DMS53 treated with DMSO at 0.1 percent for 48 hours (cell line): ENCODE measurements at regions not wholly inside any gene's neighbourhood (a gene's known extent, or its start where the extent isn't known, plus 50 kb on each side); places are given as distances from the start of the nearest gene placed in this dataset.
"Not testable (repeated sequence)": the region's sequence is repeated elsewhere in the genome, so short reads cannot be mapped to it uniquely, and the experiment has no call there.

ENCODE experiments used
- DNase-seq: peaks from one replicate; lab custom pipeline; 2025; ENCODE audit not compliant: unreplicated experiment; lab: John Stamatoyannopoulos, UW

DNA sequence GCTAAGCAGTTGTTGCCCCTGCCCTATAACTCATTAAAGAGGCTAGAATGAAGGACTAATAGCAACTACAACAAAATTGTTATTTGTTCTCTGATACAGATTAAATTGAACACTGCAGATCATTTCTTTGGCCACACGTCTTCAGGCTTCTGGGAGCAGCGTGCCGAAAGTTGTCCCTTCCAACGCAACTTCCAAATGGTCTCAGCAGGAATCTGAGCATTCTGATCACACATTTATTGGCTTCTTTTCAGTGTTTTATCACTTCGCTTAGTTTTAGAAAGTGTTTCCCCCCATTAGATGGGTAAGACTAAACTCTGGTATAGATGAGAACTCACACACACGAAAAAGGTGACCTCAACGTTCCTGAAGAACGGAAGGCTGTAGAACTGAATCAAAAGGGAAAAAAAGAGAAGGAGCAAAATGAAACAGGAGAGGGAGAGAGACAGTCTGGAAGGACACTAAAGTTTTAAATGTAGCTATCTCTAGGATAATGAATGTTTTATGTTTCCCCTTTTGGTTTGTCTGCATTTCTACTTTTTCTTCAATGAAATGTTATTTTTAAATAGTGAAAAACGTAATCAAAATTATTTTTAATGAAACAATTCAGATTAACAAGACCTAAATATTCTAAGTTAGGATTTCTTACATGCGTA lies 336.5 kb downstream of the RRAGC start:
- no peak for DNase-seq

GRCh38 chr1:38516560-38516959 lies 343.0 kb downstream of the RRAGC start:
- no peak for DNase-seq

DNA sequence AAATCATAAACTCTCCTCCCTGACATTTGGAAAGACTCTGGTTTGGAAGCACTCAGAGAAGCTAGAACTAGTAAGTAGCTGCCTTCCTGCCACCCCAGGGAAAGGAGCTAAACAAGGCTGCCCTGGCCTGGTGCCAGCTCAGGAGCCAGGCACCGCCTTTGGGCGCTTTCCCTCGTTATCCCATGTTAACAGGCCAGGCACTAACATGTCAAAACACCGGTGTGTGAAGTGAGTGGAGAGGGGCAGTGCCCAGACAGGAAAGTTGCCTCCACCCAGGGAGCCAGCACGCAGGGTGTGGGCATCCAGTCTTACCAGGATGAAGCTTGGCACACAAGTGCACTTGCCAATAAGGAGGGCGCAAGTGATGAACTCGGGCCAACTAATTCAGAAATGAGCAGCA lies 346.8 kb downstream of the RRAGC start:
- no peak for DNase-seq

GRCh38 chr1:38512024-38512767 lies 347.4 kb downstream of the RRAGC start:
- no peak for DNase-seq

DNA sequence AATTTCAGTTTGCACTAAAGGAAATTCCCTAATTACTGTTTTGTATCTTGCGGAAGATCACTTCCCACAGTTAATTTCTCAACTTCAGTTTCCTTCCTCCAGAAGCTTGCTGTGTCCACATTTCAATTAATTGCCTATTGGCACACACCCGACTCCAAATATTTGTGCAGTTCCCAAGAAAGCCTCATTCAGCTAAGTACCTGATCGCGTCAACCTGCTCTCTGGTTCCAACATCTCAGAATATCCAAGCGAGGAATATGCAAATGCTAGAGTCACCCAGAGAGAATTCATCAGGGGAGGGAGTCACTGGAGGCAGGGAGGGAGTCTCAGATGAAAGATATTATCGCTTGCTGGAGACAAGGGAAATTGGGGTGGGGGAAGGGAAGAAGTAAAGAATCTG lies 351.3 kb downstream of the RRAGC start:
- no peak for DNase-seq

GRCh38 chr1:38507563-38507962 lies 352.0 kb downstream of the RRAGC start:
- no peak for DNase-seq

GRCh38 chr1:38505944-38506343 lies 353.6 kb downstream of the RRAGC start:
- DNase-seq = no peak

DNA sequence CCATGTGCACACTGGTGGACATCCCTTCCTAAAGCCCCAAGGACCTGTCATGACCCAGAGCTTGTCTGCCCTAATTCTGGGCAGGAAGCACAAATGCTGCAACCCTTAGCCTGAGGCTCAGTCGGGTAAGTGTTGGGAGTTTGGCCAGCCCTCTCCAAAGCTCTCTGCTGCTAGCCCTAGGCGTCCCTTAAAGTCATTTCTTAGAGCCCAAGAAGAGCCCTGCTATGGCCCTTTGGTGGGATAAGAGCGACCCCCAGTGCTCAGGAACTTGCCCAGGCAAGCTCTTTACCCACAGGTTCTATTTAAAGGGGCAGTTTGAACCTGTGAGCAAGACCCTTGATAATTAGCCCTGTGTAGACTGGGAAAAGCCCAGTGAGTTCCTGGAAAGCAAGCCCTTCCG lies 356.8 kb downstream of the RRAGC start:
- no peak for DNase-seq

DNA sequence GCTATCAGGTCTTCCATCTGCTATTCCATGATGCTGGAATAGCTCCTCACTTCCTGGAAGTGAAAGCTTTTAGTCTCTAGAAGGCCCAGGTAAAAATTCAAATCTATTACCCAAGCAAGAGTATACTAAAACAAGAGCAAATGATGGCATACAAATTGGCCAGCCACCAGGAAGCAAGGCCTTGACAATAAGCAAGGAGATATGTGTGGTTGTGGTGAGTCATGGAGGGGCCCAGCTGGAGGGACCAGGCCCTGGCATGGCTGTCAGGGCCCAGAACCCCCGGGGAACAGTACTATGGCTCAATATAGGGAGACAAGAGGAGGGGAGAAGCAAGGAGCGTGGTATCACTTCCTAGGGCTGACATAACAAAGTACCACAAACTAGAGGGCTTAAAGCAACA lies 358.7 kb downstream of the RRAGC start:
- DNase-seq = no peak

GRCh38 chr1:38500352-38500751 lies 359.2 kb downstream of the RRAGC start:
- no peak for DNase-seq

DNA sequence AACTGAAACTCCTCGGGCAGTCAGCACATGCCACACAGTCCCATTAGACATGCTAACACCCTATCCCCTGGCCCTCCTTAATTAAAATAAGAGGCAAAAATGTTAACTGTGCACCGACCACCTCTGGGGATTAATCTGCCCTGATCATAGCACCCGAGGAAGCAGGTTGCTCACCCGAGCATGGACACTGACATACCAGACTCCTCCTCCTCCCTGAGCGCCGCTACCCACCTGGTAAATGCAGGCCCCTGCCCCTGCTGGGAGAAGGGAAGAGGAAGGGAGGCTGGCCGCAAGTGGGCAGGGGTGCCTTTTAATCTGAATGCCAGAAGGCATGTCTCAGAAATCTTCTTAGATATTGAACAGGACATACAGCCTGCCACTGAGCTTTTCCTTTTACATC lies 360.9 kb downstream of the RRAGC start:
- no peak for DNase-seq

GRCh38 chr1:38497921-38498656 lies 361.5 kb downstream of the RRAGC start:
- no peak for DNase-seq

DNA sequence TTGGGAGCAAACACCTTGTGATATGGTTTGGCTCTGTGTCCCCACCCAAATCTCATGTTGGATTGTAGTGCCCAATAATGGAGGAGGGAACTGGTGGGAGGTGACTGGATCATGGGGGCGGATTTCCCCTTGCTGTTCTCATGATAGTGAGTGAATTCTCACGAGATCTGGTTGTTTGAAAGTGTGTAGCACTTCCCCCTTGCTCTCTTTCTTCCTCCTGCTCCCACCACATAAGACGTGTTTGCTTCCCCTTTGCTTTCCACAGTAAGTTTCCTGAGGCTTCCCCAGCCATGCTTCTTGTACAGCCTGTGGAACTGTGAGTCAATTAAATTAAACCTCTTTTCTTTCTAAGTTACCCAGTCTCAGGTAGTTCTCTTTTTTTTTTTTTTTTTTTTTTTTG lies 366.3 kb downstream of the RRAGC start:
- DNase-seq = not testable (repeated sequence)

GRCh38 chr1:38489844-38490270 lies 369.7 kb downstream of the RRAGC start:
- no peak for DNase-seq

DNA sequence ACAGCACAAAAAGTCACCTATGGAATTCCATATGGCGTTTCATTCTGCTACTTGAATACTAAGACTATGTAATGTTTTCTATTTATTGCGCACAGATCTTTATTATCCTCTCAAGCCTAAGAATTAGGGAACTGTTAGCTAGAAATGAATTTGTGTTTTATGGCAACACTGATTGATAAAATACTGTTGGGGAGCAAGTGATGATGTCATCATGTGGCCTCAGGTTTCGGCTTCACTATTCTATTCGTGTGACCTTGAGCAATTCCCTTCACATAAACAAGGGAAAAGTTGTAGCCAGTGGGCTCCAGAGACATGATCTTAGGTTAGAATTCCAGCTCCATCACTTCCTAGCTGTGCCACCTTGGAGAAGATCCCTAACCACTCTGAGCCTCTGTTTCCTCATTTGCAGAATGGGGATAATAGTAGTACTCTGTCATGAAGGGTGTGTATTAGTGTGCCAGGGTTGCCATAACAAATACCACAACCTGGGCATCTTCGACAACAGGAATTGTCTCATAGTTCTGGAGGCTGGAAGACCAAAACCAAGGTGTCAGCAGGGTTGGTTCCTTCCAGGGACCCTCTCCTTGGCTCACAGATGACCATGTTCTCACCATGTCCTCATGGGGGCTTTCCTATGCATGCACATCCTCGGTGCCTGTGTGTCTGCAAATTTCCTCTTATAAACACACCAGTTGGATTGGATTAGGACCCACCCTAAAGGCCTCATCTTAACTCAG lies 371.2 kb downstream of the RRAGC start:
- DNase-seq = no peak

- DNase-seq = no peak
Observed at GRCh38 chr1:38487396-38487795, 372.2 kb downstream of the RRAGC start.

DNA sequence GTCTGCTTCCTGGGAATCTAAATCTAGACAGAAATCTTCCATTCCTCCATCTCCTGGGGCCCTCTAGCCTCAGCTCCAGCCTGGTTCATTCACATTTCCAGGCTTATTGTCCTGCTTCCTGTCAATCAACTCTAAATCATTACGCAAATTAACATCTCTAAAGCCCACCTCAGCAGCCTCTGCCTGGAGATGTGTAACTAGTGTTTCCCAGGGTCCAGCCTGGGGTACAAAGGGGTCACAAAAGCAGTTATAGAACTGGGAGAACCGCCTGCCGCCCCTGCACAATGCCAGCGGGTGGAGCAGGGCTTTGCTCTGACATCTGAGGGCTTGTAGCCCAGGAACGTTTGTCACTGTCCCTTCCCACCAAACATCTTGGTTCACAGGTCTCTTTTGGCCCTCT lies 373.5 kb downstream of the RRAGC start:
- no peak for DNase-seq

- no peak for DNase-seq
Observed at GRCh38 chr1:38481871-38482826, 377.4 kb downstream of the RRAGC start.

DNA sequence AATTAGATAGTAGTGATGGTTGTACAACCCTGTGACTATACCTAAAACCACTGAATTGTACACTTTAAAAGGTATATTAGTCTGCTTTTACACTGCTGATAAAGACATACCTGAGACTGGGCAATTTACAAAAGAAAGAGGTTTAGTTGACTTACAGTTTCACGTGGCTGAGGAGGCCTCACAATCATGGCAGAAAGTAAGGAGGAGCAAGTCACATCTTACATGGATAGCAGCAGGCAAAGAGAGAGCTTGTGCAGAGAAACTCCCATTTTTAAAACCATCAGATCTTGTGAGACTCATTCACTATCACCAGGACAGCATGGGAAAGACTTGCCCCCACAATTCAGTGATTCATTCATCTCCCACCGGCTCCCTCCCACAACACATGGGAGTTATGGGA lies 379.9 kb downstream of the RRAGC start:
- DNase-seq = not testable (repeated sequence)

DNA sequence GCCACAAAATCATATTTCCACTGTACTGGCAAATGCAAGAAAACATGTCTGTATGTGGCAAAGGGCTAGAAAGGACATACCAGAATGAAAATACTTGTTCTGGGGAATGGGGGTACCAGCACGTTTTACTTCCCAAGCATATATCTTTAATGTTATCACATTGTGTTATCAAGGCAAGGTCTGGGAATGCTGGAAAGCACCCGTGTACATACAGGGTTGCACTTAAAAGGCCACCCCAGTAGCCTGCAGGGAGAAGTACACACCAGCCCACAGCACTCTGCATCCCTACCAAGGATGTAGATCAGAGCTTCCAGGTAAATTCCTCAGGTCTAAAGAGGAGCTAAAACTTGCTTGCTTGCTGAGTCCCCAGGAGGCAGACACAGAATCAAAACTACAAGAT lies 381.8 kb downstream of the RRAGC start:
- DNase-seq = no peak
